ENCODE measurements at regions not wholly inside any gene's neighbourhood (a gene's known extent, or its start where the extent isn't known, plus 50 kb on each side); places are given as distances from the start of the nearest gene placed in this dataset.
"Not testable (repeated sequence)": the region's sequence is repeated elsewhere in the genome, so short reads cannot be mapped to it uniquely, and the experiment has no call there.

- TF ChIP-seq, protein P1, sequence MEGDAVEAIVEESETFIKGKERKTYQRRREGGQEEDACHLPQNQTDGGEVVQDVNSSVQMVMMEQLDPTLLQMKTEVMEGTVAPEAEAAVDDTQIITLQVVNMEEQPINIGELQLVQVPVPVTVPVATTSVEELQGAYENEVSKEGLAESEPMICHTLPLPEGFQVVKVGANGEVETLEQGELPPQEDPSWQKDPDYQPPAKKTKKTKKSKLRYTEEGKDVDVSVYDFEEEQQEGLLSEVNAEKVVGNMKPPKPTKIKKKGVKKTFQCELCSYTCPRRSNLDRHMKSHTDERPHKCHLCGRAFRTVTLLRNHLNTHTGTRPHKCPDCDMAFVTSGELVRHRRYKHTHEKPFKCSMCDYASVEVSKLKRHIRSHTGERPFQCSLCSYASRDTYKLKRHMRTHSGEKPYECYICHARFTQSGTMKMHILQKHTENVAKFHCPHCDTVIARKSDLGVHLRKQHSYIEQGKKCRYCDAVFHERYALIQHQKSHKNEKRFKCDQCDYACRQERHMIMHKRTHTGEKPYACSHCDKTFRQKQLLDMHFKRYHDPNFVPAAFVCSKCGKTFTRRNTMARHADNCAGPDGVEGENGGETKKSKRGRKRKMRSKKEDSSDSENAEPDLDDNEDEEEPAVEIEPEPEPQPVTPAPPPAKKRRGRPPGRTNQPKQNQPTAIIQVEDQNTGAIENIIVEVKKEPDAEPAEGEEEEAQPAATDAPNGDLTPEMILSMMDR (IDR thresholded peaks at IDR 0.05), result peak; percentile 75
- H3K27ac Mint-ChIP-seq, result no peak overlapping the region
- no peaks in the 10 kb centered on the region for H3K9me3 ChIP-seq (replicated peaks in 1 of 2; ENCODE audit: control insufficient read depth in 1 of 2, insufficient read depth in 1 of 2, low read length in 2 of 2)
- no peaks in the 10 kb centered on the region for H3K4me1 ChIP-seq (ENCODE audit: control insufficient read depth in 1 of 2, insufficient read depth in 2 of 2, low read length in 2 of 2)
- no peaks in the 10 kb centered on the region for H3K36me3 ChIP-seq (replicated peaks in 1 of 2; ENCODE audit: control insufficient read depth in 1 of 2, insufficient read depth in 2 of 2, low read length in 2 of 2)
- no peaks in the 10 kb centered on the region for H3K79me2 ChIP-seq (ENCODE audit: insufficient read depth, low read length)
- 0% methylated on average over 9 of the region's 11 CpGs for WGBS (ENCODE audit: insufficient coverage)
- H3K4me3 Mint-ChIP-seq, result peak overlapping the region in 1 of 2 donors; percentile 46
- intact Hi-C loops (cut with micrococcal nuclease), result loop anchor here in 1 of 2 donors (10.0 kb wide), 1 partner anchor 361 kb away; no protein-coding TSS in a partner anchor
- H3K27me3 ChIP-seq (ENCODE audit: control insufficient read depth in 2 of 2, insufficient read depth in 2 of 2, low read length in 2 of 2), result no peaks in the 10 kb centered on the region
- no peak overlapping the region for H3K9ac ChIP-seq (ENCODE audit: insufficient read depth, low read length, poor library complexity, severe bottlenecking)
- H3K27me3 Mint-ChIP-seq (ENCODE audit: low read depth in 3 of 3), result peaks cover 6 to 15% (median 9%) of the 10 kb centered on the region in 3 donors
- H2AFZ ChIP-seq (ENCODE audit: insufficient read depth, low read depth, low read length, poor library complexity, severe bottlenecking), result no peak overlapping the region
- peaks cover 0 to 2% (median 0%) of the 10 kb centered on the region in 7 donors for H3K9me3 Mint-ChIP-seq
- H3K36me3 Mint-ChIP-seq, result no peaks in the 10 kb centered on the region
- peak; percentile 30 to 51 (median 42) for DNase-seq
- no peak overlapping the region for H3K4me2 ChIP-seq (replicated peaks; ENCODE audit: extremely low read depth, low read length, poor library complexity, severe bottlenecking)
- no peak overlapping the region for H3K4me3 ChIP-seq (replicated peaks in 1 of 3; ENCODE audit: low read depth in 2 of 3, low read length in 3 of 3)
- no peak overlapping the region for H3K27ac ChIP-seq (ENCODE audit: low read depth in 1 of 2, low read length in 2 of 2)
- no peaks in the 10 kb centered on the region for H4K20me1 ChIP-seq (ENCODE audit: insufficient read depth, low read length)
- H3K4me1 Mint-ChIP-seq, result peaks cover 6% of the 10 kb centered on the region
These were observed 78.0 kb upstream of the DRD5 start for GRCh38 chr4:9703391-9703790.

GRCh38 chr4:9704126-9704525 is 77.3 kb upstream of the DRD5 start:
- H3K27me3 ChIP-seq (ENCODE audit: control insufficient read depth in 2 of 2, insufficient read depth in 2 of 2, low read length in 2 of 2); H3K4me1 Mint-ChIP-seq; H3K4me2 ChIP-seq (replicated peaks; ENCODE audit: extremely low read depth, low read length, poor library complexity, severe bottlenecking); H3K27ac ChIP-seq (ENCODE audit: low read depth in 1 of 2, low read length in 2 of 2); H3K27ac Mint-ChIP-seq; H3K9me3 Mint-ChIP-seq; H2AFZ ChIP-seq (ENCODE audit: insufficient read depth, low read depth, low read length, poor library complexity, severe bottlenecking); H3K9me3 ChIP-seq (replicated peaks in 1 of 2; ENCODE audit: control insufficient read depth in 1 of 2, insufficient read depth in 1 of 2, low read length in 2 of 2); H3K4me3 ChIP-seq (replicated peaks in 1 of 3; ENCODE audit: low read depth in 2 of 3, low read length in 3 of 3); H3K36me3 ChIP-seq (replicated peaks in 1 of 2; ENCODE audit: control insufficient read depth in 1 of 2, insufficient read depth in 2 of 2, low read length in 2 of 2); DNase-seq; H4K20me1 ChIP-seq (ENCODE audit: insufficient read depth, low read length); H3K36me3 Mint-ChIP-seq; H3K9ac ChIP-seq (ENCODE audit: insufficient read depth, low read length, poor library complexity, severe bottlenecking); H3K4me1 ChIP-seq (ENCODE audit: control insufficient read depth in 1 of 2, insufficient read depth in 2 of 2, low read length in 2 of 2); H3K79me2 ChIP-seq (ENCODE audit: insufficient read depth, low read length): not testable (repeated sequence)
- Mint-ChIP-seq H3K4me3 (peak overlapping the region in 1 of 2 donors; percentile 35), H3K27me3 (ENCODE audit: low read depth in 3 of 3) (peaks cover 6 to 14% (median 9%) of the 10 kb centered on the region in 3 donors)
- intact Hi-C loops (cut with micrococcal nuclease), result loop anchor here in 1 of 2 donors (10.0 kb wide), 1 partner anchor 361 kb away; no protein-coding TSS in a partner anchor
- WGBS (ENCODE audit: insufficient coverage), result no CpG with 5 or more reads among the region's 6 CpGs

Data from CD14-positive monocyte (primary cell).